GM19463 (cell line): ENCODE measurements at regions not wholly inside any gene's neighbourhood (a gene's known extent, or its start where the extent isn't known, plus 50 kb on each side); places are given as distances from the start of the nearest gene placed in this dataset.
"Not testable (repeated sequence)": the region's sequence is repeated elsewhere in the genome, so short reads cannot be mapped to it uniquely, and the experiment has no call there.

Source experiments
- ATAC-seq: cut with Tn5 transposase; IDR thresholded peaks from one replicate; pipeline ENCODE4 v1.9.1; 2021; ENCODE audit warnings: mild to moderate bottlenecking, moderate library complexity; ENCODE audit not compliant: unreplicated experiment

GRCh38 chr2:51335087-51336058, 303.4 kb upstream of the NRXN1 start:
- ATAC-seq = no peak

- ATAC-seq = no peak
These were observed 297.6 kb upstream of the NRXN1 start for GRCh38 chr2:51329512-51329911.

- no peak for ATAC-seq
These were observed 292.1 kb upstream of the NRXN1 start for GRCh38 chr2:51324051-51324450.

- ATAC-seq = no peak
These were observed 290.7 kb upstream of the NRXN1 start for GRCh38 chr2:51322613-51323012.

- no peak for ATAC-seq
These were observed 272.4 kb upstream of the NRXN1 start for GRCh38 chr2:51304311-51304710.

- no peak for ATAC-seq
These were observed 269.4 kb upstream of the NRXN1 start for GRCh38 chr2:51301381-51301780.

GRCh38 chr2:51299370-51299769, 267.4 kb upstream of the NRXN1 start:
- ATAC-seq = no peak

- peak; percentile 66 for ATAC-seq
These were observed 265.6 kb upstream of the NRXN1 start for GRCh38 chr2:51297488-51297887.

GRCh38 chr2:51293566-51294200, 261.8 kb upstream of the NRXN1 start:
- no peak for ATAC-seq

GRCh38 chr2:51291762-51292551, 260.0 kb upstream of the NRXN1 start:
- no peak for ATAC-seq

- ATAC-seq = no peak
These were observed 258.8 kb upstream of the NRXN1 start for GRCh38 chr2:51290725-51291124.

- ATAC-seq = no peak
These were observed 257.1 kb upstream of the NRXN1 start for GRCh38 chr2:51289045-51289444.

GRCh38 chr2:51268191-51268590, 236.3 kb upstream of the NRXN1 start:
- no peak for ATAC-seq

- ATAC-seq = no peak
These were observed 233.6 kb upstream of the NRXN1 start for GRCh38 chr2:51265539-51265938.

- no peak for ATAC-seq
These were observed 232.0 kb upstream of the NRXN1 start for GRCh38 chr2:51263951-51264350.

- ATAC-seq = not testable (repeated sequence)
These were observed 231.2 kb upstream of the NRXN1 start for GRCh38 chr2:51263101-51263500.

GRCh38 chr2:51258301-51258700, 226.4 kb upstream of the NRXN1 start:
- ATAC-seq = no peak

- no peak for ATAC-seq
These were observed 224.8 kb upstream of the NRXN1 start for GRCh38 chr2:51256736-51257135.

GRCh38 chr2:51251356-51251755, 219.4 kb upstream of the NRXN1 start:
- ATAC-seq = no peak

- no peak for ATAC-seq
These were observed 215.4 kb upstream of the NRXN1 start for GRCh38 chr2:51247252-51247805.

- ATAC-seq = no peak
These were observed 212.1 kb upstream of the NRXN1 start for GRCh38 chr2:51243892-51244535.
